Vagina (tissue), 2 donors: ENCODE measurements at regions not wholly inside any gene's neighbourhood (a gene's known extent, or its start where the extent isn't known, plus 50 kb on each side); places are given as distances from the start of the nearest gene placed in this dataset.
"Not testable (repeated sequence)": the region's sequence is repeated elsewhere in the genome, so short reads cannot be mapped to it uniquely, and the experiment has no call there.

ENCODE experiments used
- DNase-seq, 2 donors: peaks; one replicate each; pipeline ENCODE4 v3.0.0-alpha.2; 2017; ENCODE audit errors: extremely low spot score in 2 of 2
- H3K27ac ChIP-seq: fragments of 200-600 bp; sonication (generic); one replicate; pipeline ENCODE4 v1.5.1; 2019
- H3K27me3 ChIP-seq: fragments of 200-600 bp; sonication (generic); one replicate; pipeline ENCODE4 v1.5.1; 2019
- H3K36me3 ChIP-seq, 2 donors: fragments of 200-600 bp; sonication (generic); one replicate each; pipeline ENCODE4 v1.5.1; 2017 to 2019
- H3K4me1 ChIP-seq: fragments of 200-600 bp; sonication (generic); one replicate; pipeline ENCODE4 v1.5.1; 2019
- H3K4me3 ChIP-seq, 2 donors: fragments of 200-600 bp; sonication (generic); 1 replicate in 1 of 2; 2 replicates in 1 of 2; pipeline ENCODE4 v1.5.1; 2016 to 2019
- H3K9me3 ChIP-seq: fragments of 200-600 bp; sonication (generic); one replicate; pipeline ENCODE4 v1.5.1; 2019
- POLR2A ChIP-seq, 2 donors: fragments of 450-650 bp; IDR thresholded peaks; one replicate each; pipeline ENCODE4 v1.6.1; 2017; ENCODE audit warnings: antibody characterized with exemption in 2 of 2, mild to moderate bottlenecking in 2 of 2, moderate library complexity in 2 of 2
- POLR2AphosphoS5 ChIP-seq, 2 donors: sonication (generic); formaldehyde crosslinking; IDR thresholded peaks; one replicate each; pipeline ENCODE4 v1.9.0; 2017; ENCODE audit warnings: antibody characterized with exemption in 2 of 2, mild to moderate bottlenecking in 2 of 2, low read depth in 1 of 2; ENCODE audit not compliant: insufficient read depth in 1 of 2
- intact Hi-C: fragments of 100-400 bp; cut with DNase I; formaldehyde crosslinking; loops from one replicate; pipeline ENCODE4 v1.15.1; 2023

- H3K4me3 ChIP-seq, H3K27ac ChIP-seq, H3K4me1 ChIP-seq, H3K36me3 ChIP-seq, H3K27me3 ChIP-seq, DNase-seq, intact Hi-C loops, H3K9me3 ChIP-seq: not testable (repeated sequence)
These were observed 81.1 kb downstream of the THSD1 start for GRCh38 chr13:52324831-52325230.

- no peak for TF ChIP-seq POLR2A (IDR thresholded peaks at IDR 0.05)
- TF ChIP-seq POLR2AphosphoS5 (IDR thresholded peaks at IDR 0.05; ENCODE audit: insufficient read depth in 1 of 2, low read depth in 1 of 2): no peak
- no peak for DNase-seq
- Histone ChIP-seq H3K9me3 (no peaks in the 10 kb centered on the region), H3K27ac (no peak overlapping the region), H3K4me3 (no peak overlapping the region), H3K36me3 (no peaks in the 10 kb centered on the region), H3K4me1 (no peaks in the 10 kb centered on the region), H3K27me3 (no peaks in the 10 kb centered on the region)
- intact Hi-C loops: no loop called here
These were observed 86.1 kb downstream of the THSD1 start for GRCh38 chr13:52319876-52320275.

- H3K27me3 ChIP-seq, H3K4me3 ChIP-seq, H3K36me3 ChIP-seq, intact Hi-C loops, H3K9me3 ChIP-seq, DNase-seq, H3K4me1 ChIP-seq, H3K27ac ChIP-seq: not testable (repeated sequence)
These were observed 96.1 kb downstream of the THSD1 start for GRCh38 chr13:52309833-52310232.

GRCh38 chr13:52306336-52306735, 99.6 kb downstream of the THSD1 start:
- H3K4me3 ChIP-seq, H3K27ac ChIP-seq, H3K9me3 ChIP-seq, H3K27me3 ChIP-seq, DNase-seq, H3K36me3 ChIP-seq, H3K4me1 ChIP-seq, intact Hi-C loops: not testable (repeated sequence)

GRCh38 chr13:52303098-52303497, 102.9 kb downstream of the THSD1 start:
- H3K27me3 ChIP-seq, H3K27ac ChIP-seq, H3K4me3 ChIP-seq, H3K9me3 ChIP-seq, H3K36me3 ChIP-seq, intact Hi-C loops, DNase-seq, H3K4me1 ChIP-seq: not testable (repeated sequence)

GRCh38 chr13:52302688-52303087, 103.3 kb downstream of the THSD1 start:
- H3K4me3 ChIP-seq, H3K27ac ChIP-seq, H3K9me3 ChIP-seq, intact Hi-C loops, H3K27me3 ChIP-seq, H3K4me1 ChIP-seq, H3K36me3 ChIP-seq, DNase-seq: not testable (repeated sequence)

GRCh38 chr13:52301810-52302400, 104.1 kb downstream of the THSD1 start:
- H3K27ac ChIP-seq, H3K27me3 ChIP-seq, H3K36me3 ChIP-seq, H3K9me3 ChIP-seq, DNase-seq, H3K4me1 ChIP-seq, H3K4me3 ChIP-seq, intact Hi-C loops: not testable (repeated sequence)

- H3K36me3 ChIP-seq, H3K4me3 ChIP-seq, H3K4me1 ChIP-seq, H3K27ac ChIP-seq, H3K27me3 ChIP-seq, DNase-seq, H3K9me3 ChIP-seq, intact Hi-C loops: not testable (repeated sequence)
These were observed 107.8 kb downstream of the THSD1 start for GRCh38 chr13:52298079-52298661.

GRCh38 chr13:52288891-52289290, 117.1 kb downstream of the THSD1 start:
- DNase-seq, H3K27ac ChIP-seq, H3K27me3 ChIP-seq, H3K36me3 ChIP-seq, H3K4me1 ChIP-seq, H3K4me3 ChIP-seq, intact Hi-C loops, H3K9me3 ChIP-seq: not testable (repeated sequence)

- H3K4me3 ChIP-seq, H3K4me1 ChIP-seq, intact Hi-C loops, H3K27ac ChIP-seq, H3K9me3 ChIP-seq, H3K36me3 ChIP-seq, DNase-seq, H3K27me3 ChIP-seq: not testable (repeated sequence)
These were observed 122.0 kb upstream of the NEK3 start for GRCh38 chr13:52281387-52281786.

GRCh38 chr13:52279408-52279807, 120.0 kb upstream of the NEK3 start:
- H3K4me1 ChIP-seq, intact Hi-C loops: not testable (repeated sequence)

GRCh38 chr13:52254299-52254698, 94.9 kb upstream of the NEK3 start:
- DNase-seq: not testable (repeated sequence)

More at GRCh38 chr13:52279408-52279807, 120.0 kb upstream of the NEK3 start:
- H3K27ac ChIP-seq, H3K9me3 ChIP-seq, H3K27me3 ChIP-seq, H3K36me3 ChIP-seq, DNase-seq, H3K4me3 ChIP-seq: not testable (repeated sequence)

GRCh38 chr13:52240752-52241151, 81.4 kb upstream of the NEK3 start:
- DNase-seq: not testable (repeated sequence)

More at GRCh38 chr13:52254299-52254698, 94.9 kb upstream of the NEK3 start:
- H3K4me3 ChIP-seq, H3K9me3 ChIP-seq, intact Hi-C loops, H3K27ac ChIP-seq, H3K4me1 ChIP-seq, H3K36me3 ChIP-seq, H3K27me3 ChIP-seq: not testable (repeated sequence)

More at GRCh38 chr13:52240752-52241151, 81.4 kb upstream of the NEK3 start:
- intact Hi-C loops, H3K36me3 ChIP-seq, H3K4me3 ChIP-seq, H3K27me3 ChIP-seq, H3K4me1 ChIP-seq, H3K9me3 ChIP-seq, H3K27ac ChIP-seq: not testable (repeated sequence)
